ENCODE measurements at regions not wholly inside any gene's neighbourhood (a gene's known extent, or its start where the extent isn't known, plus 50 kb on each side); places are given as distances from the start of the nearest gene placed in this dataset.

DNA sequence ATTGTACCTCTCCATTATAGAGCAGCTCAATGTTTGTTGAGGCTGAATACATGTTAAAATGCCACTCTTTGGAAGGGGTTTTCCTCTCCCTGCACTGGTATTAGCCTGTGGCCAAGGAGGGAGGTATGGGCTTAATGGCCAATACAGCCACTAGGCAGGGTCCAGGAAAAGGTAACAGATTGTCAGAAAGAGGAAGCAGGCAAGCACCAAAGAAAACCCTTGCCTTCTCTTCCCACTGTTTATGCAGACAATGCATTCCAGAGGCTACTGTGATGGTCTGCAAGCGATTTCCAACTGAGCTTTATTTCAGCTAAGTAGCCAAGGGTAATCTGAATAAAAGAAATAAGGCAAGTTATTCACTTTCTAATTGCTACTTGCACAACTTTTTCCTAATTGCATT, 95.3 kb upstream of the SLC27A6 start:
- H3K9me3 ChIP-seq (ENCODE audit: low read length): no peaks in the 10 kb centered on the region
- H3K36me3 ChIP-seq (replicated peaks in 1 of 2; ENCODE audit: control insufficient read depth in 1 of 2, insufficient read depth in 2 of 2, low read length in 2 of 2): no peaks in the 10 kb centered on the region
- no peak overlapping the region for H3K4me2 ChIP-seq (ENCODE audit: low read depth, low read length)
- FAIRE-seq: no peak
- no peak for DNase-seq (ENCODE audit: low spot score)
- H3K79me2 ChIP-seq (ENCODE audit: insufficient read depth, low read length): no peaks in the 10 kb centered on the region
- ChIA-PET CTCF (ENCODE audit: low intra/inter-chr PET ratio, low total read pairs) (no interaction called here), POLR2A (no interaction called here)
- H3K9ac ChIP-seq (ENCODE audit: insufficient read depth, low read depth, low read length): no peak overlapping the region
- BruUV-seq (replicated peaks): no TSS peak
- H3K27me3 ChIP-seq (ENCODE audit: control insufficient read depth in 1 of 2, insufficient read depth in 2 of 2, low read length in 2 of 2): no peaks in the 10 kb centered on the region
- in situ Hi-C loops (cut with HindIII; ENCODE audit: extremely low pct_ligation_motif_present, low pct_unique_long_range_greater_than_20kb): no loop called here
- intact Hi-C loops (cut with micrococcal nuclease; ENCODE audit: unreplicated experiment): no loop called here
- no peaks in the 10 kb centered on the region for H3K4me1 ChIP-seq (ENCODE audit: insufficient read depth, low read length)
- no peak overlapping the region for H3K4me3 ChIP-seq (replicated peaks in 1 of 3; ENCODE audit: insufficient read depth in 1 of 3, low read depth in 2 of 3, low read length in 3 of 3)
- no peak for ATAC-seq
- no peak overlapping the region for H2AFZ ChIP-seq (ENCODE audit: low read length)
- no peak overlapping the region for H3K27ac ChIP-seq (ENCODE audit: extremely low read length, insufficient read depth, low read length)
- TF ChIP-seq MXD4 (CRISPR knock-in tag; IDR thresholded peaks at IDR 0.05) (no peak), SP5 (CRISPR knock-in tag; IDR thresholded peaks at IDR 0.05; ENCODE audit: borderline replicate concordance, low read depth) (no peak), ZNF614 (CRISPR knock-in tag; IDR thresholded peaks at IDR 0.05; ENCODE audit: borderline replicate concordance) (no peak), KDM1A (CRISPR knock-in tag; IDR thresholded peaks at IDR 0.05) (no peak), HOXA9 (CRISPR knock-in tag; IDR thresholded peaks at IDR 0.05; ENCODE audit: borderline replicate concordance) (no peak), ZNF589 (CRISPR knock-in tag; conservative IDR thresholded peaks at IDR 0.05) (no peak), SRSF1 (optimal IDR thresholded peaks at IDR 0.05; ENCODE audit: low read depth, low read length) (no peak), FOXC1 (CRISPR knock-in tag; IDR thresholded peaks at IDR 0.05; ENCODE audit: borderline replicate concordance) (no peak), ZNF605 (CRISPR knock-in tag; IDR thresholded peaks at IDR 0.05) (no peak), ZNF552 (CRISPR knock-in tag; IDR thresholded peaks at IDR 0.05; ENCODE audit: borderline replicate concordance) (no peak), ZNF841 (CRISPR knock-in tag; IDR thresholded peaks at IDR 0.05; ENCODE audit: borderline replicate concordance) (no peak), HOXD1 (CRISPR knock-in tag; IDR thresholded peaks at IDR 0.05) (no peak), CC2D1A (CRISPR knock-in tag; IDR thresholded peaks at IDR 0.05) (no peak), PITX1 (CRISPR knock-in tag; IDR thresholded peaks at IDR 0.05) (no peak), FOXK1 (CRISPR knock-in tag; IDR thresholded peaks at IDR 0.05; ENCODE audit: borderline replicate concordance, low read depth) (no peak), TARDBP (CRISPR knock-in tag; IDR thresholded peaks at IDR 0.05) (no peak)
- TF ChIP-seq, protein P1, sequence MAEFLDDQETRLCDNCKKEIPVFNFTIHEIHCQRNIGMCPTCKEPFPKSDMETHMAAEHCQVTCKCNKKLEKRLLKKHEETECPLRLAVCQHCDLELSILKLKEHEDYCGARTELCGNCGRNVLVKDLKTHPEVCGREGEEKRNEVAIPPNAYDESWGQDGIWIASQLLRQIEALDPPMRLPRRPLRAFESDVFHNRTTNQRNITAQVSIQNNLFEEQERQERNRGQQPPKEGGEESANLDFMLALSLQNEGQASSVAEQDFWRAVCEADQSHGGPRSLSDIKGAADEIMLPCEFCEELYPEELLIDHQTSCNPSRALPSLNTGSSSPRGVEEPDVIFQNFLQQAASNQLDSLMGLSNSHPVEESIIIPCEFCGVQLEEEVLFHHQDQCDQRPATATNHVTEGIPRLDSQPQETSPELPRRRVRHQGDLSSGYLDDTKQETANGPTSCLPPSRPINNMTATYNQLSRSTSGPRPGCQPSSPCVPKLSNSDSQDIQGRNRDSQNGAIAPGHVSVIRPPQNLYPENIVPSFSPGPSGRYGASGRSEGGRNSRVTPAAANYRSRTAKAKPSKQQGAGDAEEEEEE (CRISPR knock-in tag; IDR thresholded peaks at IDR 0.05; ENCODE audit: borderline replicate concordance): no peak
- TF ChIP-seq, protein P2, sequence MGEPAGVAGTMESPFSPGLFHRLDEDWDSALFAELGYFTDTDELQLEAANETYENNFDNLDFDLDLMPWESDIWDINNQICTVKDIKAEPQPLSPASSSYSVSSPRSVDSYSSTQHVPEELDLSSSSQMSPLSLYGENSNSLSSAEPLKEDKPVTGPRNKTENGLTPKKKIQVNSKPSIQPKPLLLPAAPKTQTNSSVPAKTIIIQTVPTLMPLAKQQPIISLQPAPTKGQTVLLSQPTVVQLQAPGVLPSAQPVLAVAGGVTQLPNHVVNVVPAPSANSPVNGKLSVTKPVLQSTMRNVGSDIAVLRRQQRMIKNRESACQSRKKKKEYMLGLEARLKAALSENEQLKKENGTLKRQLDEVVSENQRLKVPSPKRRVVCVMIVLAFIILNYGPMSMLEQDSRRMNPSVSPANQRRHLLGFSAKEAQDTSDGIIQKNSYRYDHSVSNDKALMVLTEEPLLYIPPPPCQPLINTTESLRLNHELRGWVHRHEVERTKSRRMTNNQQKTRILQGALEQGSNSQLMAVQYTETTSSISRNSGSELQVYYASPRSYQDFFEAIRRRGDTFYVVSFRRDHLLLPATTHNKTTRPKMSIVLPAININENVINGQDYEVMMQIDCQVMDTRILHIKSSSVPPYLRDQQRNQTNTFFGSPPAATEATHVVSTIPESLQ (CRISPR knock-in tag; conservative IDR thresholded peaks at IDR 0.05): no peak
- TF ChIP-seq, protein P3, sequence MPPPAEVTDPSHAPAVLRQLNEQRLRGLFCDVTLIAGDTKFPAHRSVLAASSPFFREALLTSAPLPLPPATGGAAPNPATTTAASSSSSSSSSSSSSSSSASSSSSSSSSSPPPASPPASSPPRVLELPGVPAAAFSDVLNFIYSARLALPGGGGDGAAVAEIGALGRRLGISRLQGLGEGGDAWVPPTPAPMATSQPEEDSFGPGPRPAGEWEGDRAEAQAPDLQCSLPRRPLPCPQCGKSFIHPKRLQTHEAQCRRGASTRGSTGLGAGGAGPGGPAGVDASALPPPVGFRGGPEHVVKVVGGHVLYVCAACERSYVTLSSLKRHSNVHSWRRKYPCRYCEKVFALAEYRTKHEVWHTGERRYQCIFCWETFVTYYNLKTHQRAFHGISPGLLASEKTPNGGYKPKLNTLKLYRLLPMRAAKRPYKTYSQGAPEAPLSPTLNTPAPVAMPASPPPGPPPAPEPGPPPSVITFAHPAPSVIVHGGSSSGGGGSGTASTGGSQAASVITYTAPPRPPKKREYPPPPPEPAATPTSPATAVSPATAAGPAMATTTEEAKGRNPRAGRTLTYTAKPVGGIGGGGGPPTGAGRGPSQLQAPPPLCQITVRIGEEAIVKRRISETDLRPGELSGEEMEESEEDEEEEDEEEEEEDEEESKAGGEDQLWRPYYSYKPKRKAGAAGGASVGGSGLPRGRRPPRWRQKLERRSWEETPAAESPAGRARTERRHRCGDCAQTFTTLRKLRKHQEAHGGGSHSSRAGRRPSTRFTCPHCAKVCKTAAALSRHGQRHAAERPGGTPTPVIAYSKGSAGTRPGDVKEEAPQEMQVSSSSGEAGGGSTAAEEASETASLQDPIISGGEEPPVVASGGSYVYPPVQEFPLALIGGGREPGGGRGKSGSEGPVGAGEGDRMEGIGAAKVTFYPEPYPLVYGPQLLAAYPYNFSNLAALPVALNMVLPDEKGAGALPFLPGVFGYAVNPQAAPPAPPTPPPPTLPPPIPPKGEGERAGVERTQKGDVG (CRISPR knock-in tag; IDR thresholded peaks at IDR 0.05; ENCODE audit: borderline replicate concordance): no peak
- WGBS (ENCODE audit: low lambda C conversion rate): 0% methylated on average over 1 of the region's 1 CpG
- H4K20me1 ChIP-seq (ENCODE audit: insufficient read depth, low read length): no peaks in the 10 kb centered on the region

All from HepG2 (cell line).